ENCODE measurements at regions not wholly inside any gene's neighbourhood (a gene's known extent, or its start where the extent isn't known, plus 50 kb on each side); places are given as distances from the start of the nearest gene placed in this dataset.
"Not testable (repeated sequence)": the region's sequence is repeated elsewhere in the genome, so short reads cannot be mapped to it uniquely, and the experiment has no call there.

DNA sequence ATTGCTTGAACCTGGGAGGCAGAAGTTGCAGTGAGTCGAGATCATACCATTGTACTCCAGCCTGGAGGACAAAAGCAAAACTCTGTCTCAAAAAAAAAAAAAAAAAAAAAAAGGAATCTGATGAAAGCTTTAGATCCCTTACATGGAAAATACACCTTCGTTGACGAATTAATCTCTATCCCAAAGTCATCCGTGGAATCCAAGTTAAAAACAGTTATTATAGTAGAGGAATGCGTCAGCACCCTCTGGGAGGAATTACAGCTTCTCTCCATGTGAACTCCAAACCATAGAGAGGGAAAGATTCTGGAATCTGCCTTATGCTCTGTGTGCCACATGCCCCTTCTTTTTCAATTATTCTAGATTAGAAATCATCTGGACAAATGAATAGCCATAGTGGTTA lies 192.3 kb upstream of the C2CD4B start:
- DNase-seq (ENCODE audit: insufficient read length, low spot score) (no peak), FAIRE-seq (no peak)
- TF ChIP-seq TAF1 (IDR thresholded peaks at IDR 0.05; ENCODE audit: low read depth, low read length) = no peak
- TF ChIP-seq POLR2AphosphoS5 (IDR thresholded peaks at IDR 0.05; ENCODE audit: low read depth, low read length) = no peak
- TF ChIP-seq SPI1 (IDR thresholded peaks at IDR 0.05; ENCODE audit: low read depth, low read length) = no peak
- TF ChIP-seq PAX5 (IDR thresholded peaks at IDR 0.05; ENCODE audit: insufficient read depth, low read length, severe bottlenecking) = no peak
- TF ChIP-seq POLR2A (IDR thresholded peaks at IDR 0.05; ENCODE audit: low read depth, low read length) = no peak
- no peak for TF ChIP-seq POU2F2 (IDR thresholded peaks at IDR 0.05; ENCODE audit: low read depth, low read length)

DNA sequence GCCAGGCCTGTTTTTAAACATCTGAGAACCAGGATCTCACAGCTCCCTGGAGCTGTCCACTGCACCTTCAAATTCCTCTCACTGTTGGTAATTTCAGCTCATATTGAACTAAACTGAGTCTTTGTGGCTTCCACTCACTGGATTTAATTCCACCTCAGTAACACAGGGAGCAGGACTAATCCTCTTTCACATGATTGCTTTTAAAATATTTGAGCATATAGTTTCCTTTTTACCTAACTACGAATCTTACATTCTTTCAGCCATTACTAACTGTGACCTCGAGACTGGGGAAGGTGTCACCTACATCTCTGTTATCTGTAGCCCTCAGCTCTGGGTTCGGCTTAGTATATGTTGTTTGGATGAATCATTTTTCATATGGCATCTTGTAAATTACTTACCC lies 194.3 kb upstream of the C2CD4B start:
- FAIRE-seq (no peak), DNase-seq (ENCODE audit: insufficient read length, low spot score) (no peak)
- no peak for TF ChIP-seq POLR2AphosphoS5 (IDR thresholded peaks at IDR 0.05; ENCODE audit: low read depth, low read length)
- no peak for TF ChIP-seq PAX5 (IDR thresholded peaks at IDR 0.05; ENCODE audit: insufficient read depth, low read length, severe bottlenecking)
- no peak for TF ChIP-seq TAF1 (IDR thresholded peaks at IDR 0.05; ENCODE audit: low read depth, low read length)
- no peak for TF ChIP-seq POLR2A (IDR thresholded peaks at IDR 0.05; ENCODE audit: low read depth, low read length)
- no peak for TF ChIP-seq POU2F2 (IDR thresholded peaks at IDR 0.05; ENCODE audit: low read depth, low read length)

DNA sequence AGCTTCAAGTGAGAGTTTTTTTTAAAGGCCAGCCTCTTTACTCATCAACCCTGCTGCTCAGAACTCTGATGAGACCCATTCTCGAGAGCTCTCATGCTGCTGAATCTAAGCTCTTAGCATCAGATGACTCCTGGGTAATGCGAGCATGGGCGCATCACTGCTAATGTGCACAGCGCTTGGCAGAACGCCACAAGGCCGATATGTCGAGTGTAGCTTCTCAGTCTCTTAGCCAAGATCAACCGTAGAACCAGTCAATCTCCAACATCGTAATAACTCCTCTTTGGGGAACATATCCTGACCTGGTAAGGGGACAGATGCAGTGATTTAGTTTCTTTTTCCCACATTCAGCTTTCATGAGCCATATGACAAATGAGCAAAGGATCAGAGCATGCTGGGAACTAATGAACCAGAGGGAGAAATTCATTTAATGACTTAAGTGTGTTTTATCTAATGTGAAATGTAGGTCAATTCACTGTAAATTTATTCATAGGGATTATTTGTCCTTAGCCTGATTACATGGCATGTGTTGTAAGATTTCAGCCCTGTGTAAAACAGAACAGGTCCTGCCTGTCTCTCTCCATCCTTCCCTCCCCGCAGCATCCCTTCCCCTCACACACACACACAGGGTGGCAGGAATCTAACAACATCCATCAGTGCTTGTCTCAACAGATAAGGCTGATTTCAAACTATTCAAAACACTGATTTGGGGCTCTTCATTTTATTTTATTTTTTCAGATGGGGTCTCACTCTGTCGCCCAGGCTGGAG lies 195.4 kb upstream of the C2CD4B start:
- no peak for TF ChIP-seq TAF1 (IDR thresholded peaks at IDR 0.05; ENCODE audit: low read depth, low read length)
- TF ChIP-seq PAX5 (IDR thresholded peaks at IDR 0.05; ENCODE audit: insufficient read depth, low read length, severe bottlenecking) = no peak
- no peak for TF ChIP-seq POLR2A (IDR thresholded peaks at IDR 0.05; ENCODE audit: low read depth, low read length)
- no peak for TF ChIP-seq SPI1 (IDR thresholded peaks at IDR 0.05; ENCODE audit: low read depth, low read length)
- TF ChIP-seq POU2F2 (IDR thresholded peaks at IDR 0.05; ENCODE audit: low read depth, low read length) = no peak
- DNase-seq (ENCODE audit: insufficient read length, low spot score) (no peak), FAIRE-seq (no peak)

DNA sequence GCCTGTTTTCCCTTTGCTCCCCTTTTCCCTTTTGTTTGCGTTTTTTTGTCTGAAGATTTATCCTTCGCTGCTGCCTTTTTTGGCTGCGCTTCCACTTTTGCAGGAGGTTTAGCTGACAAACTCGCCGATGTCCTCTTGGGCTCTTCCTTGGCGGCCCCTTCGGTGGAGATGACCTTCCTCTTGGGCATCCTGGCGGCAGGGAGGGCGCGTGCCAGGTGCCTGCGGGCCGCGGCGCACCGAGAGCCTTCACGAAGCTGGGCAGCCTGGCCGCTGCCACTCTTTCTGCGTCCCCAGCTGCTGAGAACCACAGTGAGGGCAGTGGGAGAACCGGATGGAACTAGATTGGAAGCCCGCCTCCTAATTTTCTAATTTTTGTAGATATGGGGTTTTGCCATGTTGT lies 197.1 kb upstream of the C2CD4B start:
- TF ChIP-seq PAX5 (IDR thresholded peaks at IDR 0.05; ENCODE audit: insufficient read depth, low read length, severe bottlenecking) (no peak), TAF1 (IDR thresholded peaks at IDR 0.05; ENCODE audit: low read depth, low read length) (no peak), POLR2A (IDR thresholded peaks at IDR 0.05; ENCODE audit: low read depth, low read length) (no peak), SPI1 (IDR thresholded peaks at IDR 0.05; ENCODE audit: low read depth, low read length) (no peak), POLR2AphosphoS5 (IDR thresholded peaks at IDR 0.05; ENCODE audit: low read depth, low read length) (no peak), POU2F2 (IDR thresholded peaks at IDR 0.05; ENCODE audit: low read depth, low read length) (no peak)
- DNase-seq (ENCODE audit: insufficient read length, low spot score) (no peak), FAIRE-seq (no peak)

DNA sequence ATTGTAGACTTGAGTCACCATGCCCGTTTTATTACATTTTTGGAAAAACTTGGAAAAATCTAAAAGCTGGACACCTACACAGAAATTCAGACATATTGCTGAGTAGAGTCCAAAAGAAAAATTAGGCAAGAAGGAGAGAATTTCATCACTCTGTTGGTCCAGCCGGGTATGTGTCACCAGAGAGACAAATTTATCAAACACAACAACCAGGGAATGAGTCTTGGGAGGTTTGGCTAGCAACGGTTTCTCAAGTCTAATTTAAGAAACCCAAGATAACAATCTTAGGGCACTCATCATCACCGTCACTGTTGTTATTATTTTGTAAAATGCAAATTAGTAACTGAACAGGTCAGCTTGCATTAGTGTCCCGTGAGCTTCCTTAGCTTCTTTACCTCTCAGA lies 197.5 kb upstream of the C2CD4B start:
- no peak for FAIRE-seq
- TF ChIP-seq SPI1 (IDR thresholded peaks at IDR 0.05; ENCODE audit: low read depth, low read length) (no peak), TAF1 (IDR thresholded peaks at IDR 0.05; ENCODE audit: low read depth, low read length) (no peak), POLR2AphosphoS5 (IDR thresholded peaks at IDR 0.05; ENCODE audit: low read depth, low read length) (no peak), PAX5 (IDR thresholded peaks at IDR 0.05; ENCODE audit: insufficient read depth, low read length, severe bottlenecking) (no peak), POLR2A (IDR thresholded peaks at IDR 0.05; ENCODE audit: low read depth, low read length) (no peak), POU2F2 (IDR thresholded peaks at IDR 0.05; ENCODE audit: low read depth, low read length) (no peak)
- no peak for DNase-seq (ENCODE audit: insufficient read length, low spot score)

DNA sequence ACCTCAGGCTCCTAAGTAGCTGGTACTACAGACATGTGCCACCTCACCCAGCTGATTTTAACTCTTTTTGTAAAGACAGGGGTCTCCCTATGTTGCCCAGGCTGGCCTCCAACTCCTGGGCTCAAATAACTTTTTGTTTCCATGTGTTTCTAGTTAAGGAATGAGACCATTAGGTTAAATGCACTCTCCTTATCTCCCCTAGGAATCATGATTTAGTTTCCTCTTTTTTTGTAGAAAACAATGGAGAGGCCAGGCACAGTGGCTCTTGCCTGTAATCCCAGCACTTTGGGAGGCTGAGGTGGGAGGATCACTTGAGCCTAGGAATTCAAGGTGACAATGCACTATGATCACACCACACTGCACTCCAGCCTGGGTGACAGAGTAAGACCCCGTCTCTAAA lies 198.8 kb upstream of the C2CD4B start:
- FAIRE-seq = no peak
- TF ChIP-seq PAX5 (IDR thresholded peaks at IDR 0.05; ENCODE audit: insufficient read depth, low read length, severe bottlenecking) (no peak), TAF1 (IDR thresholded peaks at IDR 0.05; ENCODE audit: low read depth, low read length) (no peak), SPI1 (IDR thresholded peaks at IDR 0.05; ENCODE audit: low read depth, low read length) (no peak), POLR2A (IDR thresholded peaks at IDR 0.05; ENCODE audit: low read depth, low read length) (no peak)
- no peak for DNase-seq (ENCODE audit: insufficient read length, low spot score)

DNA sequence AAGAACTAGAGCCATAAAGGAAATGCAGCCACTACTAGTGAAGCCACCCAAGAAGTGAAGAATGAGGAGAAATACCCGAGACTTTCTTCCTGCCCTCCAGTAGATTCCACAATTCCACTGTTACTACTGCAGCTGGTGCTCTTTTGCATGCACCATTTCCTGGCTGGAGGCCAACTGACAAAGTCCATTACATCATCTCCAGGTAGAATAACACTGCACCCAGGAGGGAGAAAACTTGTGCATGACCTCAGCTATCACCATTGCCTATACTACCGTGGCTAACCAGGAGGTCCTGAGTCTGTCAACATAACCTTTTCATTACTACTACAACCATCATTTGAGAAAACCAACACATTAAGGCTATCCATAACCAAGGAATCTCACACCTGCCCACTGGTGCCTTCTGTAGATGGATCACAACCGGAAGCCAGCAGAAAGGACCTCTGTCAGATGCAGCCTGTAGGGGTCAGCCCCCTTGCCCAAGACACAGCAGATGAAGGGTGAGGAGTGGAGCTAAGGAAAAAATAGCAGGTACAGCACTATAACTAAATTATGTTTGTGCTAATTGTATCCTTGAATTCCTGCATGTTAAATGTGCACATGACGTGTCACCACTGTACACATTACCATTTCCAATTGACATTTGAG lies 200.8 kb upstream of the C2CD4B start:
- FAIRE-seq (no peak), DNase-seq (ENCODE audit: insufficient read length, low spot score) (no peak)
- TF ChIP-seq TAF1 (IDR thresholded peaks at IDR 0.05; ENCODE audit: low read depth, low read length) (no peak), POU2F2 (IDR thresholded peaks at IDR 0.05; ENCODE audit: low read depth, low read length) (no peak), PAX5 (IDR thresholded peaks at IDR 0.05; ENCODE audit: insufficient read depth, low read length, severe bottlenecking) (no peak), POLR2A (IDR thresholded peaks at IDR 0.05; ENCODE audit: low read depth, low read length) (no peak), POLR2AphosphoS5 (IDR thresholded peaks at IDR 0.05; ENCODE audit: low read depth, low read length) (no peak), SPI1 (IDR thresholded peaks at IDR 0.05; ENCODE audit: low read depth, low read length) (no peak)

DNA sequence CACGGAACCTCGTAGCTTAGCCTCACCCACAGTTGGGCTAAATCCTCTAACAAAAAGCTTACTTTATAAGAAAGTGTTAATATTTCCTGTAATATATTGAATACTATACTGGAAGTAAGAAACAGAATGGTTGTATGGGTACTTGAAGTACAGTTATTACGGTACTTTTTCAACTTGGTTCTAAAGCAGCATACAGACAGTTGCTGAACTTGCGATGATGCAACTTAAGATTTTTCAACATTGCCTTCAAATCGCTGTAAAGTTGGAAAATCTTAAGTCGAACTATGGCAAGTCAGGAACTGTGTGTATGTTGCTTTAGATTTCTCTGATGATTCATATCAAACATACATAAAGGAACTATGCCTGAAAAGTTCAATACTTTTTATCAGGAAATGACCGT lies 204.4 kb upstream of the C2CD4B start:
- TF ChIP-seq TAF1 (IDR thresholded peaks at IDR 0.05; ENCODE audit: low read depth, low read length) = no peak
- no peak for TF ChIP-seq SPI1 (IDR thresholded peaks at IDR 0.05; ENCODE audit: low read depth, low read length)
- TF ChIP-seq POLR2AphosphoS5 (IDR thresholded peaks at IDR 0.05; ENCODE audit: low read depth, low read length) = no peak
- no peak for TF ChIP-seq POU2F2 (IDR thresholded peaks at IDR 0.05; ENCODE audit: low read depth, low read length)
- no peak for TF ChIP-seq PAX5 (IDR thresholded peaks at IDR 0.05; ENCODE audit: insufficient read depth, low read length, severe bottlenecking)
- no peak for TF ChIP-seq POLR2A (IDR thresholded peaks at IDR 0.05; ENCODE audit: low read depth, low read length)
- no peak for DNase-seq (ENCODE audit: insufficient read length, low spot score)
- no peak for FAIRE-seq

DNA sequence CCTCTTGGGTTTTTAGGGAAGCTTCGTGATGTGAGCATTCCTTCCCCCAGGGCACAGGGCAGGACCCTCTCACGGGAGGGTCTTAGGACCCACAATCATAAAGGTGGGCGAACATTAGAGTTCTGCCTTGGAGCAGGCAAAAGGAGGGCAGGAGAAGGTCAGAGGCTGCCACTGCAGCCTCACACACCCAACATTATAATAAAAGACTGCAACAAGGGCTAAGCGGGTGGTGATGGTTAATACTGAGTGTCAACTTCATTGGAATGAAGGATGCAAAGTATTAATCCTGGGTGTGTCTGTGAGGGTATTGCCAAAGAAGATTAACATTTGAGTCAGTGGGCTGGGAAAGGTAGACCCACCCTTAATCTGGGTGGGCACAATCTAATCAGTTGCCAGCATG lies 206.6 kb upstream of the C2CD4B start:
- FAIRE-seq; DNase-seq (ENCODE audit: insufficient read length, low spot score): not testable (repeated sequence)
